ENCODE measurements at regions not wholly inside any gene's neighbourhood (a gene's known extent, or its start where the extent isn't known, plus 50 kb on each side); places are given as distances from the start of the nearest gene placed in this dataset.

- Histone ChIP-seq H3F3A (ENCODE audit: insufficient read depth, low read length, poor library complexity, severe bottlenecking) (no peaks in the 10 kb centered on the region), H2AFZ (ENCODE audit: low read depth, low read length) (no peak overlapping the region), H3K9ac (ENCODE audit: low read length) (no peak overlapping the region), H3K27me3 (ENCODE audit: insufficient read depth, low read depth, low read length) (no peaks in the 10 kb centered on the region), H3K36me3 (ENCODE audit: insufficient read depth, low read length) (no peaks in the 10 kb centered on the region), H3K79me2 (replicated peaks; ENCODE audit: insufficient read depth, low read length) (no peaks in the 10 kb centered on the region), H4K20me1 (ENCODE audit: insufficient read depth) (no peaks in the 10 kb centered on the region), H3K9me2 (ENCODE audit: insufficient read depth, low read length) (no peaks in the 10 kb centered on the region), H3K4me2 (ENCODE audit: low read length) (no peak overlapping the region), H3K4me3 (ENCODE audit: low read length) (no peak overlapping the region), H3K9me3 (ENCODE audit: low read length) (no peaks in the 10 kb centered on the region), H3K27ac (ENCODE audit: low read length) (no peak overlapping the region)
- TF ChIP-seq MXI1 (conservative IDR thresholded peaks at IDR 0.05; ENCODE audit: poor library complexity, severe bottlenecking) (no peak), TAF1 (IDR thresholded peaks at IDR 0.05; ENCODE audit: low read depth) (no peak), REST (IDR thresholded peaks at IDR 0.05; ENCODE audit: borderline replicate concordance) (no peak), EP300 (conservative IDR thresholded peaks at IDR 0.05; ENCODE audit: poor library complexity, severe bottlenecking) (no peak), EZH2 (IDR thresholded peaks at IDR 0.05; ENCODE audit: borderline replicate concordance, insufficient read depth, low read length, poor library complexity, severe bottlenecking) (no peak), CTCF (IDR thresholded peaks at IDR 0.05; ENCODE audit: poor library complexity, severe bottlenecking) (no peak), POLR2AphosphoS5 (IDR thresholded peaks at IDR 0.05) (no peak), SMC3 (conservative IDR thresholded peaks at IDR 0.05; ENCODE audit: poor library complexity) (no peak), RAD21 (conservative IDR thresholded peaks at IDR 0.05) (no peak)
Observed at GRCh38 chr3:19798324-19798723, 135.7 kb downstream of the EFHB start.

- H3K4me3 ChIP-seq (ENCODE audit: low read length), result no peak overlapping the region
- no peaks in the 10 kb centered on the region for H3K9me2 ChIP-seq (ENCODE audit: insufficient read depth, low read length)
- H3K4me2 ChIP-seq (ENCODE audit: low read length), result no peak overlapping the region
- no peak overlapping the region for H3K27ac ChIP-seq (ENCODE audit: low read length)
- no peak overlapping the region for H2AFZ ChIP-seq (ENCODE audit: low read depth, low read length)
- no peaks in the 10 kb centered on the region for H3K9me3 ChIP-seq (ENCODE audit: low read length)
- H3K27me3 ChIP-seq (ENCODE audit: insufficient read depth, low read depth, low read length), result no peaks in the 10 kb centered on the region
- H3F3A ChIP-seq (ENCODE audit: insufficient read depth, low read length, poor library complexity, severe bottlenecking), result no peaks in the 10 kb centered on the region
- no peak overlapping the region for H3K9ac ChIP-seq (ENCODE audit: low read length)
- TF ChIP-seq SMC3 (conservative IDR thresholded peaks at IDR 0.05; ENCODE audit: poor library complexity) (no peak), REST (IDR thresholded peaks at IDR 0.05; ENCODE audit: borderline replicate concordance) (no peak), MXI1 (conservative IDR thresholded peaks at IDR 0.05; ENCODE audit: poor library complexity, severe bottlenecking) (no peak), POLR2AphosphoS5 (IDR thresholded peaks at IDR 0.05) (no peak), EZH2 (IDR thresholded peaks at IDR 0.05; ENCODE audit: borderline replicate concordance, insufficient read depth, low read length, poor library complexity, severe bottlenecking) (no peak), TAF1 (IDR thresholded peaks at IDR 0.05; ENCODE audit: low read depth) (no peak), CTCF (IDR thresholded peaks at IDR 0.05; ENCODE audit: poor library complexity, severe bottlenecking) (no peak), EP300 (conservative IDR thresholded peaks at IDR 0.05; ENCODE audit: poor library complexity, severe bottlenecking) (no peak), RAD21 (conservative IDR thresholded peaks at IDR 0.05) (no peak)
- H4K20me1 ChIP-seq (ENCODE audit: insufficient read depth), result no peaks in the 10 kb centered on the region
- no peaks in the 10 kb centered on the region for H3K36me3 ChIP-seq (ENCODE audit: insufficient read depth, low read length)
- no peaks in the 10 kb centered on the region for H3K79me2 ChIP-seq (replicated peaks; ENCODE audit: insufficient read depth, low read length)
Observed at GRCh38 chr3:19792388-19792787, 141.6 kb downstream of the EFHB start.
